SK-N-SH treated with all-trans-retinoic acid at 6 μM for 48 hours (cell line): ENCODE measurements at regions not wholly inside any gene's neighbourhood (a gene's known extent, or its start where the extent isn't known, plus 50 kb on each side); places are given as distances from the start of the nearest gene placed in this dataset.

Experiments
- CREB5 ChIP-seq: fragments of 250-450 bp; sonication (Bioruptor Pico); IDR thresholded peaks from 2 replicates; pipeline ENCODE4 v1.5.1; 2020; ENCODE audit warnings: low read depth, mild to moderate bottlenecking, moderate library complexity
- CSRNP3 ChIP-seq: fragments of 250-450 bp; sonication (Bioruptor Pico); IDR thresholded peaks from 2 replicates; pipeline ENCODE4 v1.5.1; 2021; ENCODE audit warnings: mild to moderate bottlenecking, moderate library complexity
- TCF4 ChIP-seq: fragments of 250-450 bp; sonication (Bioruptor Pico); IDR thresholded peaks from 2 replicates; pipeline ENCODE4 v1.8.0; 2021; ENCODE audit warnings: mild to moderate bottlenecking, moderate library complexity, borderline replicate concordance
- ZC3H10 ChIP-seq: fragments of 250-450 bp; sonication (Bioruptor Pico); IDR thresholded peaks from 2 replicates; pipeline ENCODE4 v1.5.1; 2021; ENCODE audit warnings: mild to moderate bottlenecking, moderate library complexity
- ZNF565 ChIP-seq: fragments of 450-650 bp; formaldehyde crosslinking; conservative IDR thresholded peaks from 2 replicates; pipeline ENCODE4 v1.5.0; 2020; ENCODE audit warnings: low read depth, mild to moderate bottlenecking, moderate library complexity
- ZNF70 ChIP-seq: fragments of 450-650 bp; formaldehyde crosslinking; IDR thresholded peaks from 2 replicates; pipeline ENCODE4 v1.5.0; 2020; ENCODE audit warnings: mild to moderate bottlenecking, moderate library complexity

- TF ChIP-seq TCF4 (CRISPR knock-in tag) (no peak), ZNF70 (CRISPR knock-in tag) (no peak), CREB5 (CRISPR knock-in tag) (no peak), ZNF565 (CRISPR knock-in tag) (no peak), CSRNP3 (CRISPR knock-in tag) (no peak), ZC3H10 (CRISPR knock-in tag) (no peak)
Observed at GRCh38 chr10:112052166-112052565, 131.4 kb downstream of the GPAM start.
